ENCODE measurements at regions not wholly inside any gene's neighbourhood (a gene's known extent, or its start where the extent isn't known, plus 50 kb on each side); places are given as distances from the start of the nearest gene placed in this dataset.

DNA sequence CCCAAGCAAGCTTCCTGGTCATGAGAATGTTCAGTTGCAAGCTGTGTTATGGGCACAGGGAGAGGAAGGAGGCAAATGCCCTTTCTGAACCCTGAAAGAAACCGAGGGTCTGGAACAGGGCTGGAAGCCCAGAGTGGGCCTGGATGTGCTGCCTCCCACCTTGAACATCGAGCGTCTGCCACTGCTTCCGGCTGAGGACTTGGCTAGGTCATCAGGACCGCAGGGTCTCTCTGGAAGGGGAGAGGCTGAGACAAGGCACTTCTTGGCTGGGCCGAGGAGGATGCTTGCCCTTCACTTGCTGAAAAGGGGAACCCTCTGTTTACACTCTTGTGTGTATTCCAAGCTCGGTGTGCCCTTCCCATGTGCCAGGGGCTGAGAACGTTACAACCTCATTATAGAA lies 168.0 kb upstream of the C1orf174 start:
- TF ChIP-seq, protein P1, sequence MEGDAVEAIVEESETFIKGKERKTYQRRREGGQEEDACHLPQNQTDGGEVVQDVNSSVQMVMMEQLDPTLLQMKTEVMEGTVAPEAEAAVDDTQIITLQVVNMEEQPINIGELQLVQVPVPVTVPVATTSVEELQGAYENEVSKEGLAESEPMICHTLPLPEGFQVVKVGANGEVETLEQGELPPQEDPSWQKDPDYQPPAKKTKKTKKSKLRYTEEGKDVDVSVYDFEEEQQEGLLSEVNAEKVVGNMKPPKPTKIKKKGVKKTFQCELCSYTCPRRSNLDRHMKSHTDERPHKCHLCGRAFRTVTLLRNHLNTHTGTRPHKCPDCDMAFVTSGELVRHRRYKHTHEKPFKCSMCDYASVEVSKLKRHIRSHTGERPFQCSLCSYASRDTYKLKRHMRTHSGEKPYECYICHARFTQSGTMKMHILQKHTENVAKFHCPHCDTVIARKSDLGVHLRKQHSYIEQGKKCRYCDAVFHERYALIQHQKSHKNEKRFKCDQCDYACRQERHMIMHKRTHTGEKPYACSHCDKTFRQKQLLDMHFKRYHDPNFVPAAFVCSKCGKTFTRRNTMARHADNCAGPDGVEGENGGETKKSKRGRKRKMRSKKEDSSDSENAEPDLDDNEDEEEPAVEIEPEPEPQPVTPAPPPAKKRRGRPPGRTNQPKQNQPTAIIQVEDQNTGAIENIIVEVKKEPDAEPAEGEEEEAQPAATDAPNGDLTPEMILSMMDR (IDR thresholded peaks at IDR 0.05; ENCODE audit: low read depth, low read length) = no peak
- no peak for TF ChIP-seq EZH2phosphoT487 (IDR thresholded peaks at IDR 0.05; ENCODE audit: low read depth)
